ENCODE measurements at regions not wholly inside any gene's neighbourhood (a gene's known extent, or its start where the extent isn't known, plus 50 kb on each side); places are given as distances from the start of the nearest gene placed in this dataset.

- Mint-ChIP-seq H3K27ac (no peak overlapping the region), H3K4me1 (ENCODE audit: low read depth) (no peaks in the 10 kb centered on the region), H3K9me3 (peaks cover 38% of the 10 kb centered on the region), H3K27me3 (ENCODE audit: insufficient read depth) (no peaks in the 10 kb centered on the region), H3K4me3 (no peak overlapping the region), H3K36me3 (ENCODE audit: low read depth) (no peaks in the 10 kb centered on the region)
- no peak for TF ChIP-seq CTCF (IDR thresholded peaks at IDR 0.05)
- DNase-seq = no peak
These were observed 114.1 kb downstream of the TNFSF13B start for GRCh38 chr13:108383667-108384066.

GRCh38 chr13:108387156-108387555 lies 117.6 kb downstream of the TNFSF13B start:
- H3K27me3 Mint-ChIP-seq (ENCODE audit: insufficient read depth) = peaks cover 1% of the 10 kb centered on the region; the same call in 1 of the 2 replicates
- H3K9me3 Mint-ChIP-seq = peaks cover 32% of the 10 kb centered on the region
- H3K4me1 Mint-ChIP-seq (ENCODE audit: low read depth) = no peaks in the 10 kb centered on the region
- H3K4me3 Mint-ChIP-seq = no peak overlapping the region
- no peak for DNase-seq
- no peaks in the 10 kb centered on the region for H3K36me3 Mint-ChIP-seq (ENCODE audit: low read depth)
- no peak for TF ChIP-seq CTCF (IDR thresholded peaks at IDR 0.05)
- no peak overlapping the region for H3K27ac Mint-ChIP-seq

GRCh38 chr13:108402850-108403249 lies 133.3 kb downstream of the TNFSF13B start:
- TF ChIP-seq CTCF (IDR thresholded peaks at IDR 0.05) = no peak
- Mint-ChIP-seq H3K4me1 (ENCODE audit: low read depth) (no peaks in the 10 kb centered on the region), H3K27ac (no peak overlapping the region), H3K9me3 (peaks cover 26% of the 10 kb centered on the region), H3K4me3 (no peak overlapping the region), H3K27me3 (ENCODE audit: insufficient read depth) (no peaks in the 10 kb centered on the region; the same call in 1 of the 2 replicates), H3K36me3 (ENCODE audit: low read depth) (no peaks in the 10 kb centered on the region)
- DNase-seq = no peak

- Mint-ChIP-seq H3K4me3 (no peak overlapping the region), H3K27ac (no peak overlapping the region), H3K4me1 (ENCODE audit: low read depth) (no peaks in the 10 kb centered on the region), H3K36me3 (ENCODE audit: low read depth) (no peaks in the 10 kb centered on the region), H3K9me3 (peaks cover 25% of the 10 kb centered on the region), H3K27me3 (ENCODE audit: insufficient read depth) (no peaks in the 10 kb centered on the region; the same call in 1 of the 2 replicates)
- no peak for DNase-seq
- TF ChIP-seq CTCF (IDR thresholded peaks at IDR 0.05) = no peak
These were observed 138.0 kb downstream of the TNFSF13B start for GRCh38 chr13:108407495-108407894.

- peaks cover 28% of the 10 kb centered on the region for H3K9me3 Mint-ChIP-seq
- no peak overlapping the region for H3K4me3 Mint-ChIP-seq
- H3K36me3 Mint-ChIP-seq (ENCODE audit: low read depth) = no peaks in the 10 kb centered on the region
- DNase-seq = no peak
- no peak for TF ChIP-seq CTCF (IDR thresholded peaks at IDR 0.05)
- no peaks in the 10 kb centered on the region for H3K4me1 Mint-ChIP-seq (ENCODE audit: low read depth)
- no peak overlapping the region for H3K27ac Mint-ChIP-seq
- H3K27me3 Mint-ChIP-seq (ENCODE audit: insufficient read depth) = no peaks in the 10 kb centered on the region; the same call in 1 of the 2 replicates
These were observed 139.2 kb downstream of the TNFSF13B start for GRCh38 chr13:108408672-108409071.

GRCh38 chr13:108409730-108410129 lies 140.2 kb downstream of the TNFSF13B start:
- H3K27ac Mint-ChIP-seq = no peak overlapping the region
- no peaks in the 10 kb centered on the region for H3K27me3 Mint-ChIP-seq (ENCODE audit: insufficient read depth)
- no peak overlapping the region for H3K4me3 Mint-ChIP-seq
- peaks cover 29% of the 10 kb centered on the region for H3K9me3 Mint-ChIP-seq
- H3K4me1 Mint-ChIP-seq (ENCODE audit: low read depth) = no peaks in the 10 kb centered on the region
- TF ChIP-seq CTCF (IDR thresholded peaks at IDR 0.05) = no peak
- DNase-seq = no peak
- no peaks in the 10 kb centered on the region for H3K36me3 Mint-ChIP-seq (ENCODE audit: low read depth)

Data from HFFc6 (cell line).